ENCODE measurements at regions not wholly inside any gene's neighbourhood (a gene's known extent, or its start where the extent isn't known, plus 50 kb on each side); places are given as distances from the start of the nearest gene placed in this dataset.

DNA sequence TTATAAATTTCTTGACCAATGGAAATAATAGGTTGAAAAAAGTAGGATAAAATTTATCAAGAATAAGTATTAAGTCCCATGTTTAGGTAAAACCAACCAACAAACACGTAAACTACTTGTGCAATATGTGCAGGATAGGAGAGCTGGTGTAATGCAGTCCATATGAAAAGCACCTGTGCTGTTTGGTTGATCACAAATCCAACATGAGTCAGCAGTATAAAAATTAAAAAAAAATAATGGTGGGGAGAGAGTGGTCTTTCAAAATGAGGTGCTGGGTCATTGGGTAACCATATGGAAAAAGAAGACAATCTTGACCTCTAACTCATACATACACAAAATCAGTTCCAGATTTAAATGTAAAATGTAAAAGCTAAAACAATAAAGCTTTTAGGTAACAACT is 181.8 kb downstream of the HS3ST3B1 start:
- no peak for TF ChIP-seq CTCF (IDR thresholded peaks at IDR 0.05; ENCODE audit: control extremely low read depth, extremely low read depth, low read depth, missing control alignments)
- DNase-seq (ENCODE audit: extremely low spot score): no peak
- POLR2A ChIA-PET: no interaction called here
- CTCF ChIA-PET: no interaction called here

DNA sequence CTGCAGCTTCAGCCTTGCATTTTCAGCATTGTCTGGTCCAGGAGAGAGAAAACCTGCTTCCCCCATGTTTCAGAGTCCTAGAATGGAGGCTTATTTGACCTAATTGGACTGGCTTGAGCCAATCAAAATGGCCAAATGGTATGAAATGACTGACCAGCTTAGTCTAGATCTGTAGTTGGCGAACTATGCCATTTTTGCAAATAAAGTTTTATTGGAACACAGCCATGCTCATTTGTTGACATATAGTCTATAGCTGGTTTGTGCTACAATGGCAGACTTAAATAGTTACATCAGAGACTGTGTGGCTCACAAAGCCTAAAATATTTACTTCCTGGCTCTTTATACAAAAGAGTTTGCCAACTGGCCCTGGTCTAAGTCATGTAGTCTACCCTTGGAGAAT is 180.8 kb downstream of the HS3ST3B1 start:
- CTCF ChIA-PET: no interaction called here
- TF ChIP-seq CTCF (IDR thresholded peaks at IDR 0.05; ENCODE audit: control extremely low read depth, extremely low read depth, low read depth, missing control alignments): no peak
- DNase-seq (ENCODE audit: extremely low spot score): no peak
- POLR2A ChIA-PET: no interaction called here

DNA sequence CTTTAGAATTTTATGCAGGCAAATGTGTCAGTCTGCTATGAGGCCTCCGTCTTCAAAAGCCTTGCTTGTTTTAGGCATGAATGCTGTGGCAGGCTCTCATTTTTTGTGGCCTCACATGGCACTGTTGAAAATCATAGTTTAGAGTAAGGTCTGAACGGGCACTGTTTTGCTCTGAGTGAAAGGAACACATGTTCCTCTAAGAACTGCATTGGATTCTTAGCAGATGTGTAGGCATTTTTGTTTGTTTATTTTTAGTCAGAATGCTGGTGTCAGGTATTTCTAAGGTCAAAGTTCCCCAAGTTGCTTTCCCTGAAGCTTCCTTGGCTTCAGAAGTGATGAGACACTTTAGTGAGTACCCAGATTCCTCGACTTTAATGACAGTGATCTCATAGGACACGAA is 173.7 kb downstream of the HS3ST3B1 start:
- no peak for TF ChIP-seq CTCF (IDR thresholded peaks at IDR 0.05; ENCODE audit: control extremely low read depth, extremely low read depth, low read depth, missing control alignments)
- no peak for DNase-seq (ENCODE audit: extremely low spot score)
- ChIA-PET CTCF (no interaction called here), POLR2A (no interaction called here)

GRCh38 chr17:14471052-14471451 is 170.2 kb downstream of the HS3ST3B1 start:
- CTCF ChIA-PET: no interaction called here
- no peak for DNase-seq (ENCODE audit: extremely low spot score)
- no peak for TF ChIP-seq CTCF (IDR thresholded peaks at IDR 0.05; ENCODE audit: control extremely low read depth, extremely low read depth, low read depth, missing control alignments)
- POLR2A ChIA-PET: no interaction called here

DNA sequence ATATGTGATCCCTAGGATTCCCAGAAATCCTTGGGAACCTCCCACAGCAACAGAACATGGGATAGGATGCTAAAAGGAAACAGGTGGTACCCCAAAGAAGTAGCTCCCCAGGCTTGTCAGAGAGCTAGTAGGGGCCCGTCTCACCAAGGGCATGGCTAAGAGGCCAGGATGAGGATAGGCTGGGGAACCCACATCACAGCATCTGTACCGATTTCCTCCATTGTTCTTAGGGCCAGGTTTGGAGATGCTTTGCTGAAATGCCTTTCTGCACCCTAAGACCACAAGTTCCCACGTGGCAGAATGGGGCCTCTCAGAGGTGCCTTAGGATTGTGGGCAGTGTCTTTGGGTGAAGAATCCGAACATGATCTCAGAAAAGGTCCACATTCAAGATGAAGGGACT is 169.5 kb downstream of the HS3ST3B1 start:
- no peak for DNase-seq (ENCODE audit: extremely low spot score)
- ChIA-PET POLR2A (no interaction called here), CTCF (no interaction called here)
- TF ChIP-seq CTCF (IDR thresholded peaks at IDR 0.05; ENCODE audit: control extremely low read depth, extremely low read depth, low read depth, missing control alignments): no peak

DNA sequence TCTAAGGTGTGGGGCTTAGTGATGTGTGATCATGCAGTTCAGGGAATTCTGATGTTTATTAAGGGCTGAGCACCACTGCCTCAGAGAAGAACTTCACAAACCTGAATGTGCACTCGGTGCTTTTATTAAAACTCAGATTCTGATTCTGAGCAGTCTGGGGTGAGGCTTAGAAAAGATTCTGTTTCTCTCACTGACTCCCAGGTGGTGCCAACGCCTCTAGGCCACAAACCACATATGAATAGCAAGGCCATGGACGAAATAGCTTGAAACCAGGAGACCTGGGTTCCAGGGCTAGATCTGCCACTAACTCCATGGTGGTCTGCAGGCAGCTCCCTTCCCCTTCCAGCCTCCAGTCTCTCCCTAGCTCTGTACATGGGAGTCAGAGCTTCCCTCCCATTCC is 169.1 kb downstream of the HS3ST3B1 start:
- CTCF ChIA-PET: no interaction called here
- DNase-seq (ENCODE audit: extremely low spot score): no peak

More for the DNA sequence above, 169.1 kb downstream of the HS3ST3B1 start:
- TF ChIP-seq CTCF (IDR thresholded peaks at IDR 0.05; ENCODE audit: control extremely low read depth, extremely low read depth, low read depth, missing control alignments): no peak
- POLR2A ChIA-PET: no interaction called here
